Mesothelial cell of epicardium (in vitro differentiated cells): ENCODE measurements at regions not wholly inside any gene's neighbourhood (a gene's known extent, or its start where the extent isn't known, plus 50 kb on each side); places are given as distances from the start of the nearest gene placed in this dataset.
"Not testable (repeated sequence)": the region's sequence is repeated elsewhere in the genome, so short reads cannot be mapped to it uniquely, and the experiment has no call there.

Experiments
- DNase-seq, 2 experiments: peaks; one replicate each; pipeline ENCODE4 v3.0.0; 2021; ENCODE audit warnings: low spot score in 2 of 2; ENCODE audit not compliant: unreplicated experiment in 2 of 2
- H3K27ac Mint-ChIP-seq: 2 replicates; pipeline ENCODE4 v1.8.0; 2021; ENCODE audit warnings: mixed read lengths
- H3K27me3 Mint-ChIP-seq: 2 replicates; pipeline ENCODE4 v1.8.0; 2021; ENCODE audit warnings: low read depth, mixed read lengths
- H3K36me3 Mint-ChIP-seq: 2 replicates; pipeline ENCODE4 v1.8.0; 2021; ENCODE audit warnings: mixed read lengths
- H3K4me1 Mint-ChIP-seq: 2 replicates; pipeline ENCODE4 v1.8.0; 2021; ENCODE audit warnings: mixed read lengths
- H3K4me3 Mint-ChIP-seq: 2 replicates; pipeline ENCODE4 v1.8.0; 2021; ENCODE audit warnings: mild to moderate bottlenecking, moderate library complexity, mixed read lengths
- H3K9me3 Mint-ChIP-seq: 2 replicates; pipeline ENCODE4 v1.8.0; 2021; ENCODE audit warnings: mixed read lengths
- CTCF ChIP-seq: fragments of 200-600 bp; sonication (generic); IDR thresholded peaks from one replicate; pipeline ENCODE4 v1.5.0; 2021; ENCODE audit warnings: antibody characterized with exemption; ENCODE audit not compliant: unreplicated experiment

GRCh38 chr5:74493411-74493810 lies 147.1 kb downstream of the ENC1 start:
- Mint-ChIP-seq H3K4me1 (peaks cover 22% of the 10 kb centered on the region), H3K9me3 (peaks cover 8% of the 10 kb centered on the region), H3K27ac (no peak overlapping the region), H3K4me3 (no peak overlapping the region), H3K27me3 (no peaks in the 10 kb centered on the region), H3K36me3 (no peaks in the 10 kb centered on the region)
- no peak for DNase-seq
- TF ChIP-seq CTCF = no peak

DNA sequence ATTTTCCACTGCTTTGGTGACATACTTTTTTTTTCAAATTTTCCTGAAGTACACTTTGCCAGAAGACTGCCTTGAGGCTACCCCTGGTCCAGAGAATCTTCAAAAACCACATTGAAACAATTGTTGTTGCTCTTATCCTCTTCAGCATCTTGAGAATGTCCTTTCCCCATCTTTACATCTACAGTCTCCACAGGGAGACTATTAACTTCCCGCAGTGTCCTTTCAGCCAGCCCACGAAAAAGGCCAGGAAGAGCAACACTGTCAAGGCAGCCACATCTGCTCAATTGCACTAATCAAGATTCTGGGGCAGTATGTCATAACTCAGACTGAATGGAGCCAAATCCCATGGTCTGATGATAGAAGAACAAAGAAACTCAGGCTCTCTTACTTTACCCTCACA lies 148.3 kb downstream of the ENC1 start:
- no peak for TF ChIP-seq CTCF
- DNase-seq = no peak
- Mint-ChIP-seq H3K27ac (no peak overlapping the region), H3K36me3 (no peaks in the 10 kb centered on the region), H3K9me3 (peaks cover 8% of the 10 kb centered on the region), H3K4me1 (peaks cover 22% of the 10 kb centered on the region), H3K27me3 (no peaks in the 10 kb centered on the region), H3K4me3 (no peak overlapping the region)

DNA sequence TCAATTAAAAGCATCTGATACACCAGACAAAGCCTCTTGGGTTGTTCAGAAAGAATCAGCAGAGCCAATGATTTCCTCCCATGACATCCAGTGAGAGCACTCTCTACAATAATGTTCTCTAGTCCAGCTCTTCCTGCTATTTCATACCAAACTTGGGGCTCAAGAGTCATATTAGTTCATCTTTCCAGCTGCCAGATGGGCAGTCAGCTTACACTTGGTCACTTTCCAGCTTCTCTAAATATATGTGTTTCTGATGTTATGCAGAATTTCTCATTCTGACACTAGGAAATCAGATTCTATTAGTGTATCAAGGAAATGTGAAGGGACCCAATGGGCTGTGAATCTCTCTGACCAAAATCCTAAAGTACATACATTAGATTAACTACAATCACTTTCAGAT lies 148.9 kb downstream of the ENC1 start:
- Mint-ChIP-seq H3K27ac (no peak overlapping the region), H3K36me3 (no peaks in the 10 kb centered on the region)

DNA sequence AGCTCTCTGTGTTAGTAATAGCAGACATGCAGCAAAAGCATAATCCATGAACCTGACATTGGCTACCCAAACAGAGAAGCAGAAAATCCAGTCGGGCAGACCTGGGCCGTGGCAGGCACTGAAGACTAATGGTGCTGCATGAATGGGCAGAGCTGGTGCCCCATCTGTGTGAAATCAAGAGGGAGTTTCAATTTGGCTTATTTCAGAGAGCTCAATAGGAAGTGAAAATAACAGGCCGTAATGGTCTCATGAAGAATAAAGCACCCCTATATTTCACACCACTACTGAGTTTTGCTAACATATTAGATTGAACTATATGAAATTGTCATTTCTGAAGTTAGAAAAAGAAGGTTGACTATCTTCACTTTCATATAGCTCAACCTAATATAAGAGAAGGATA lies 149.7 kb downstream of the ENC1 start:
- TF ChIP-seq CTCF = no peak
- Mint-ChIP-seq H3K36me3 (no peaks in the 10 kb centered on the region), H3K27ac (peak overlapping the region; percentile 54), H3K4me1 (peaks cover 22% of the 10 kb centered on the region), H3K27me3 (no peaks in the 10 kb centered on the region), H3K4me3 (no peak overlapping the region), H3K9me3 (peaks cover 8% of the 10 kb centered on the region)
- no peak for DNase-seq

More for the DNA sequence above, 148.9 kb downstream of the ENC1 start:
- H3K4me3 Mint-ChIP-seq = no peak overlapping the region
- no peaks in the 10 kb centered on the region for H3K27me3 Mint-ChIP-seq
- no peak for DNase-seq
- peaks cover 8% of the 10 kb centered on the region for H3K9me3 Mint-ChIP-seq
- peaks cover 22% of the 10 kb centered on the region for H3K4me1 Mint-ChIP-seq
- TF ChIP-seq CTCF = no peak

DNA sequence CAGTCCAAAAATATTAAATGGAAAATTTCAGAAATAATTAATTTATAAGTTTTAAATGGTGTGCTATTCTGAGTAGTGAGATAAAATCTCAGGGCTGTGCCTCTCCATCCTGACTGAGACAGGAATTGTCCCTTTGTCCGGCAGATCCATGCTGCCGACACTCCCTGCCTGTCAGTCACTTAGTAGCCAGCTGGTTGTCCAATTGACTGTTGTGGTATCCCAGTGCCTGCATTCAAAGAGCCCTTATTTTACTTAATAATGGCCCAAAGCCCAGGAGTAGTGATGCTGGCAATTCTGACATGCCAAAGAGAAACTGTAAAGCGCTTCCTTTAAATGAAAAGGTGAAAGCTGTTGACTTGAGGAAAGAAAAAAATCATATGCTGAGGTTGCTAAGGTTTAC lies 157.5 kb downstream of the ENC1 start:
- no peak for DNase-seq
- Mint-ChIP-seq H3K27me3 (no peaks in the 10 kb centered on the region), H3K4me1 (peaks cover 4% of the 10 kb centered on the region), H3K9me3 (no peaks in the 10 kb centered on the region), H3K4me3 (no peak overlapping the region), H3K36me3 (no peaks in the 10 kb centered on the region), H3K27ac (no peak overlapping the region)
- no peak for TF ChIP-seq CTCF

- H3K9me3 Mint-ChIP-seq = no peaks in the 10 kb centered on the region
- no peak overlapping the region for H3K4me3 Mint-ChIP-seq
- no peaks in the 10 kb centered on the region for H3K36me3 Mint-ChIP-seq
- TF ChIP-seq CTCF = no peak
- H3K4me1 Mint-ChIP-seq = peaks cover 4% of the 10 kb centered on the region
- no peak overlapping the region for H3K27ac Mint-ChIP-seq
- no peak for DNase-seq
- no peaks in the 10 kb centered on the region for H3K27me3 Mint-ChIP-seq
Observed at GRCh38 chr5:74482523-74482922, 158.0 kb downstream of the ENC1 start.

GRCh38 chr5:74481357-74481756 lies 159.2 kb downstream of the ENC1 start:
- H3K4me3 Mint-ChIP-seq, DNase-seq, H3K4me1 Mint-ChIP-seq, H3K27me3 Mint-ChIP-seq, H3K9me3 Mint-ChIP-seq, H3K36me3 Mint-ChIP-seq, H3K27ac Mint-ChIP-seq: not testable (repeated sequence)
